ENCODE measurements at regions not wholly inside any gene's neighbourhood (a gene's known extent, or its start where the extent isn't known, plus 50 kb on each side); places are given as distances from the start of the nearest gene placed in this dataset.

DNA sequence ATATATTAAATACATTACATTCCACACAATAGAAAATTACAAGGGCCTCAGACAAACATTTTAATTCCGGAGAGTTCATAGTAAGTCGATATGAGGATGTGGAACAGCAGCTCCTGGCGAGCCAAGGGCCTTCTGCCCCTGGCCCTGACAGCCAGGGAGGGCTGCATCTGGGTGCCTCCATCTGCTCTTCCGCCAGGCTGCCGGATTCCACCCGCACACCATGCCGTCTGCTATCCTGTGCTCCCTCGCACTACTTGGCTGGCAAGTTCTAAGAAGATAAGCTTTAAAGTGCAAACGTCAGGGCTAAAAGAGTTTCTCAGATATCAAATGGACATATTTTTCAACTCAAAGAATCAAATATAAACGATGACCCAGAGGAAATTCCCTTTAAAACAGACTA, 656.3 kb upstream of the NOX3 start:
- FAIRE-seq: no peak
- dilution Hi-C loops (cut with MboI; ENCODE audit: extremely low pct_ligation_motif_present, low sequenced_read_pairs): no loop called here
- H3K9me3 ChIP-seq (ENCODE audit: control insufficient read depth, low read depth, low read length): no peaks in the 10 kb centered on the region

DNA sequence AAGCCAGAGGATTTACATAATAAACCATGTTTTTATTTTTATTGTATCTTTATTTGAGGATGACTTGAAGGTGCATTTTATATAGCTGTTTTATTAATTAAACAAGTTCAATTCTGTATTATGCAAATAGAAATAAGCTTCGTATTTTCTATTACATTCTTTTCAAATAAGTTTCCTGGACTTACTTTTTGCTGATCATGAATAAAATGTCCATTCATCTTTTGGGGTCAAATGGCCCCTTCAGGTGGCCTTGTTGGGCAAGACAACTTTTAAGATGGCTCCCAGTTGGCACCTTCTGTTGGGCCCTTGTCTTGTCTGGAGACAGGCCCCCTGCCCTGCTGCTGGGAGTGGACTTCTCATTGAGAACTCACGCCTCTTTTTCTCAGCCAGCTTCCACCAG, 654.6 kb upstream of the NOX3 start:
- H4K20me1 ChIP-seq (ENCODE audit: control insufficient read depth, extremely low read depth, insufficient read depth, low read length): no peaks in the 10 kb centered on the region
- H3K4me2 ChIP-seq (ENCODE audit: control insufficient read depth, extremely low read depth, insufficient read depth, low read depth, low read length): no peak overlapping the region
- no peaks in the 10 kb centered on the region for H3K9me1 ChIP-seq (ENCODE audit: control insufficient read depth, extremely low read depth, insufficient read depth, low read length)
- no peaks in the 10 kb centered on the region for H3K36me3 ChIP-seq (ENCODE audit: control insufficient read depth in 2 of 2, extremely low read depth in 1 of 2, insufficient read depth in 2 of 2, low read length in 2 of 2)
- dilution Hi-C loops (cut with MboI; ENCODE audit: extremely low pct_ligation_motif_present, low sequenced_read_pairs): no loop called here
- no peaks in the 10 kb centered on the region for H3K27me3 ChIP-seq (ENCODE audit: control insufficient read depth, extremely low read depth, insufficient read depth, low read length)
- H2AFZ ChIP-seq (ENCODE audit: control insufficient read depth, low read length): no peak overlapping the region
- FAIRE-seq (no peak), DNase-seq (ENCODE audit: low read depth, low spot score) (no peak)
- H3K27ac ChIP-seq (ENCODE audit: control insufficient read depth, insufficient read depth, low read length): no peak overlapping the region
- H3K4me3 ChIP-seq (ENCODE audit: control insufficient read depth in 2 of 3, extremely low read depth in 1 of 3, insufficient read depth in 2 of 3, low read depth in 1 of 3, low read length in 3 of 3): no peak overlapping the region
- H3K4me1 ChIP-seq (ENCODE audit: control insufficient read depth, extremely low read depth, insufficient read depth, low read length): peaks cover 5% of the 10 kb centered on the region
- no peaks in the 10 kb centered on the region for H3K9me3 ChIP-seq (ENCODE audit: control insufficient read depth, low read depth, low read length)
- TF ChIP-seq EZH2 (IDR thresholded peaks at IDR 0.05; ENCODE audit: low read length): no peak
- TF ChIP-seq, protein P1, sequence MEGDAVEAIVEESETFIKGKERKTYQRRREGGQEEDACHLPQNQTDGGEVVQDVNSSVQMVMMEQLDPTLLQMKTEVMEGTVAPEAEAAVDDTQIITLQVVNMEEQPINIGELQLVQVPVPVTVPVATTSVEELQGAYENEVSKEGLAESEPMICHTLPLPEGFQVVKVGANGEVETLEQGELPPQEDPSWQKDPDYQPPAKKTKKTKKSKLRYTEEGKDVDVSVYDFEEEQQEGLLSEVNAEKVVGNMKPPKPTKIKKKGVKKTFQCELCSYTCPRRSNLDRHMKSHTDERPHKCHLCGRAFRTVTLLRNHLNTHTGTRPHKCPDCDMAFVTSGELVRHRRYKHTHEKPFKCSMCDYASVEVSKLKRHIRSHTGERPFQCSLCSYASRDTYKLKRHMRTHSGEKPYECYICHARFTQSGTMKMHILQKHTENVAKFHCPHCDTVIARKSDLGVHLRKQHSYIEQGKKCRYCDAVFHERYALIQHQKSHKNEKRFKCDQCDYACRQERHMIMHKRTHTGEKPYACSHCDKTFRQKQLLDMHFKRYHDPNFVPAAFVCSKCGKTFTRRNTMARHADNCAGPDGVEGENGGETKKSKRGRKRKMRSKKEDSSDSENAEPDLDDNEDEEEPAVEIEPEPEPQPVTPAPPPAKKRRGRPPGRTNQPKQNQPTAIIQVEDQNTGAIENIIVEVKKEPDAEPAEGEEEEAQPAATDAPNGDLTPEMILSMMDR (optimal IDR thresholded peaks at IDR 0.05 in 1 of 3, IDR thresholded peaks at IDR 0.05 in 1 of 3, conservative IDR thresholded peaks at IDR 0.05 in 1 of 3; ENCODE audit: extremely low read depth in 1 of 3, insufficient read depth in 2 of 3, low read length in 3 of 3): no peak
- H3K9ac ChIP-seq (ENCODE audit: control insufficient read depth, extremely low read depth, insufficient read depth, low read length): no peak overlapping the region
- no peaks in the 10 kb centered on the region for H3K79me2 ChIP-seq (ENCODE audit: control insufficient read depth, insufficient read depth, low read length)

More for the DNA sequence above, 656.3 kb upstream of the NOX3 start:
- no peak for TF ChIP-seq EZH2 (IDR thresholded peaks at IDR 0.05; ENCODE audit: low read length)
- TF ChIP-seq, protein P1 (optimal IDR thresholded peaks at IDR 0.05 in 1 of 3, IDR thresholded peaks at IDR 0.05 in 1 of 3, conservative IDR thresholded peaks at IDR 0.05 in 1 of 3; ENCODE audit: extremely low read depth in 1 of 3, insufficient read depth in 2 of 3, low read length in 3 of 3): no peak
- H3K4me3 ChIP-seq (ENCODE audit: control insufficient read depth in 2 of 3, extremely low read depth in 1 of 3, insufficient read depth in 2 of 3, low read depth in 1 of 3, low read length in 3 of 3): no peak overlapping the region
- peaks cover 5% of the 10 kb centered on the region for H3K4me1 ChIP-seq (ENCODE audit: control insufficient read depth, extremely low read depth, insufficient read depth, low read length)
- no peaks in the 10 kb centered on the region for H3K79me2 ChIP-seq (ENCODE audit: control insufficient read depth, insufficient read depth, low read length)
- H3K27ac ChIP-seq (ENCODE audit: control insufficient read depth, insufficient read depth, low read length): no peak overlapping the region
- H3K36me3 ChIP-seq (ENCODE audit: control insufficient read depth in 2 of 2, extremely low read depth in 1 of 2, insufficient read depth in 2 of 2, low read length in 2 of 2): no peaks in the 10 kb centered on the region
- no peak overlapping the region for H3K4me2 ChIP-seq (ENCODE audit: control insufficient read depth, extremely low read depth, insufficient read depth, low read depth, low read length)
- H3K9me1 ChIP-seq (ENCODE audit: control insufficient read depth, extremely low read depth, insufficient read depth, low read length): no peaks in the 10 kb centered on the region
- H3K27me3 ChIP-seq (ENCODE audit: control insufficient read depth, extremely low read depth, insufficient read depth, low read length): no peaks in the 10 kb centered on the region
- no peak overlapping the region for H2AFZ ChIP-seq (ENCODE audit: control insufficient read depth, low read length)
- no peak for DNase-seq (ENCODE audit: low read depth, low spot score)
- H4K20me1 ChIP-seq (ENCODE audit: control insufficient read depth, extremely low read depth, insufficient read depth, low read length): no peaks in the 10 kb centered on the region
- no peak overlapping the region for H3K9ac ChIP-seq (ENCODE audit: control insufficient read depth, extremely low read depth, insufficient read depth, low read length)

All from keratinocyte (primary cell).